ENCODE measurements at regions not wholly inside any gene's neighbourhood (a gene's known extent, or its start where the extent isn't known, plus 50 kb on each side); places are given as distances from the start of the nearest gene placed in this dataset.

DNA sequence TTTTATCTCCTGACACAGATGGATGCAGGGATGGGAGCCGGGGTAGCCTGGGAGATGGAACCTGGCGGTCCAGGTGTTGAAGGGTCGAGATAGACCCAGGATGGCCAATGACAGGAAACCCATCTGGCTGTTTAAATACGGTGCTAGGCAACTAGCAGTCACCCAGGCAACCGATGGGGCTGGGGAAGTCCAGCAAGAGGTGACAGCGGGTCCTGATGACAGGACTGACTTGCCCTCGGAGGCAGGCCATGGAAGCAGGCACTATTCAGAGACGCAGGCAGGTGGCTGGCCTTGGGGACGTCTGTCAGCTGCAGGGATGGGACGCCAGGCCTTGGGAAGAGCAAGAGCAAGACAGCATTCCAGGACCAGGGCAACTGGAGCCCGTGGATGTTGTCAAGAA lies 135.4 kb upstream of the RALGAPA2 start:
- no peaks in the 10 kb centered on the region for H3K36me3 ChIP-seq
- no peaks in the 10 kb centered on the region for H3K27me3 ChIP-seq
- no peaks in the 10 kb centered on the region for H4K20me1 ChIP-seq
- no peaks in the 10 kb centered on the region for H3K4me1 ChIP-seq
- no peak overlapping the region for H3K27ac ChIP-seq
- H3K4me2 ChIP-seq: no peak overlapping the region
- no peak for TF ChIP-seq Cebpa-rat (IDR thresholded peaks at IDR 0.05)
- no peaks in the 10 kb centered on the region for H3K9me3 ChIP-seq
- H3K9ac ChIP-seq: no peak overlapping the region
- no peak overlapping the region for H3K4me3 ChIP-seq

DNA sequence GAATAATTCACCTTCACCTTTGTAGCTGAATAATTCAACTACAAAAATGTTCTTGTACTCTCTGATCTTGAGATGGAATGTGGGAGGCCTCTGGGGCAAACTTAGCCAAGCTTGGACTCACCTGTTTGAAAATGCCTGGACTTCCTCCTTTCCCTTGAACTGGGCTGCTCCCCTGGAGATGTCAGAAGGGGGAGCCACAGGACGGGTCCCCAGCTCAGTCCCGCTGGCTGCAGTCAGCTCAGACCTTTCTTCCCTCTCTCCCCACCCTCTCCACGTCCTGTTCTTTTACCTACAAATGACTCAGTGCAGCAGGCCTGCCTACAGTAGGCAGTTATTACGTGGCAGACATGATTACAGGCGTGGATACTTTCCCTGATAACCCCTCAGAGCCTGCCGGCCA lies 131.5 kb upstream of the RALGAPA2 start:
- no peak overlapping the region for H3K4me2 ChIP-seq
- no peaks in the 10 kb centered on the region for H3K27me3 ChIP-seq
- TF ChIP-seq Cebpa-rat (IDR thresholded peaks at IDR 0.05): no peak
- no peak overlapping the region for H3K4me3 ChIP-seq
- H3K36me3 ChIP-seq: no peaks in the 10 kb centered on the region
- H3K27ac ChIP-seq: no peak overlapping the region
- H3K9ac ChIP-seq: no peak overlapping the region
- no peaks in the 10 kb centered on the region for H4K20me1 ChIP-seq
- H3K9me3 ChIP-seq: no peaks in the 10 kb centered on the region
- peaks cover 4% of the 10 kb centered on the region; the same call in 1 of the 2 replicates for H3K4me1 ChIP-seq

DNA sequence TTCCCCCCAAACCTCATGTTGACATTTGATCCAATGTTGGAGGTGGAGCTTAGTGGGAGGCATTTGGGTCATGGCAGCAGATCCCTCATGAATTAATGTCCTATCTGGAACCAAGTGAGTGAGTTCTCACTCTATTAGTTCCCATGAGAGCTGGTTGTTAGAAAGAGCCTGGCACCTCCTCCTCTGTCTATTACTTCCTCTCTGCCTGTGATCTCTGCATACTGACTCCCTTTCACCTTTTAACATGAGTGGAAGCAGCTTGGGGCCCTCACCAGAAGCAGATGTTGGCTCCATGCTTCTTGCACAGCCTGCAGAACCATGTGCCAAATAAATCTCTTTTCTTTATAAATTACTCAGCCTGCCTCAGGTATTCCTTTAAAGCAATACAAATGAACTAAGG lies 127.3 kb upstream of the RALGAPA2 start:
- no peaks in the 10 kb centered on the region for H3K36me3 ChIP-seq
- H3K4me3 ChIP-seq: no peak overlapping the region
- peaks cover 4% of the 10 kb centered on the region; the same call in 1 of the 2 replicates for H3K4me1 ChIP-seq
- no peaks in the 10 kb centered on the region for H4K20me1 ChIP-seq
- no peaks in the 10 kb centered on the region for H3K27me3 ChIP-seq
- no peaks in the 10 kb centered on the region for H3K9me3 ChIP-seq
- H3K27ac ChIP-seq: no peak overlapping the region
- TF ChIP-seq Cebpa-rat (IDR thresholded peaks at IDR 0.05): no peak
- no peak overlapping the region for H3K4me2 ChIP-seq
- H3K9ac ChIP-seq: no peak overlapping the region

DNA sequence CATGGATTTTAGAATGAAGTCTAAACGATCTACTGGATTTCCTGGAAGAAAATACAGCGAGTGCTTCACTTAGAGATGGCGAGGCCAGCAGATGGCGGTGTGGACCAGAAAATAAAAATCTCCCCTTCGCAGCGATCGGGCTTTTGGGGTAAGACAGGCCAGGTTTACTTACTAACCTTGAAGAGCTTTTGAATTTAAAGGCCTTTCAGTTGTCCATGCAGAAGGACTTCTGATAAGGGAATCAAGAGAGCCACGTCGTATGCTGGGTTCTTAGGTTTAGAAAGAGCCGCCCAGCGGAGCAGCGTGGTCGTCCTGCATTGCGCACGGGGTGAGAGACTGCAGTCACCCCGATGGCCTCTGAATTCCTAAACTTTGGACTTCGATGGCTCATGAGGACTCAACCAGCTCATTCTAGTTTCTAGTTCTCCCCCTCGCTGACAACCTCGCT lies 125.2 kb upstream of the RALGAPA2 start:
- H3K36me3 ChIP-seq: no peaks in the 10 kb centered on the region
- TF ChIP-seq Cebpa-rat (IDR thresholded peaks at IDR 0.05): no peak
- H3K4me3 ChIP-seq: no peak overlapping the region
- H3K27me3 ChIP-seq: no peaks in the 10 kb centered on the region
- H4K20me1 ChIP-seq: no peaks in the 10 kb centered on the region
- H3K27ac ChIP-seq: no peak overlapping the region
- no peak overlapping the region for H3K4me2 ChIP-seq
- no peaks in the 10 kb centered on the region for H3K9me3 ChIP-seq
- H3K9ac ChIP-seq: no peak overlapping the region
- H3K4me1 ChIP-seq: peaks cover 4% of the 10 kb centered on the region; the same call in 1 of the 2 replicates

DNA sequence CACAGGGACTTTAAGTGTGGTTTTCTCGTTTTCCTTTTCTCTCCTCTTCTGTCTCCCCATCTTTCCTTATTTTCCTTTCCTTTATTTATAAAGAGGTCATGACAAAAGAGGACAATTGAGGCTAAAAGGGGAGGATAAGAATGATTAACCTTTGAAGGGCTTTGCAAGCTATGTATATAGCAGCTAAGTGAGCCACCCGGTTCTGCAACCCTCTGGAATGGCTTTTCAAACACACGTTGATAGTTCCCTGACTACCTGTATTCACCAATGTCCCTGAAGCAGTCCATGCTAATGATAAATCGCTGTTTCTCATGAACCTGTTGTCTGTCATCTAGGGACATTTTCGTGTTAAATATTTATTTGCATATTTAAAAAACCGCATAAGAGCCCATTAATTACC lies 124.4 kb upstream of the RALGAPA2 start:
- no peak for TF ChIP-seq Cebpa-rat (IDR thresholded peaks at IDR 0.05)
- Histone ChIP-seq H4K20me1 (no peaks in the 10 kb centered on the region), H3K4me2 (no peak overlapping the region), H3K36me3 (no peaks in the 10 kb centered on the region), H3K9ac (no peak overlapping the region), H3K4me1 (peaks cover 4% of the 10 kb centered on the region; the same call in 1 of the 2 replicates), H3K27me3 (no peaks in the 10 kb centered on the region), H3K4me3 (no peak overlapping the region), H3K9me3 (no peaks in the 10 kb centered on the region), H3K27ac (no peak overlapping the region)

DNA sequence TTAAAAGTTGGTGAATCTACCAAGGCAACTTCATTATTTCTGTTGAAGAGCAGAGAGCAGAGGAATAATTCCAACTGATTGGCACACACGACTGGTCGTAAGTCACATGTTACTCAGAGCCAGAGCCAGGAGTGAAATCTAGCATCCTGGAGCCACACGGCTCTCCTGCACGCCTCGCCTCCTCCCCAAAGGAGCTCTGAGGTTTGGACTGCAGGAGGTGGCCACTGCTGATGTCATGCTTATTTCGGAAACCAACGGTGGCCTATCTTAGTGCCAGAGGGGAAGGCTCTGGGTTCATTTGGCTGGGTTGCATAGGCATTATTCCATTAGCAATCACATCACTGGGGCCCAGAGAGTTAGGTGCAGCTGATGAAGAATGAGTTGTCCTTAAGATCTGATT lies 123.5 kb upstream of the RALGAPA2 start:
- Histone ChIP-seq H3K36me3 (no peaks in the 10 kb centered on the region), H4K20me1 (no peaks in the 10 kb centered on the region), H3K27me3 (no peaks in the 10 kb centered on the region), H3K4me3 (no peak overlapping the region), H3K27ac (no peak overlapping the region), H3K9me3 (0 out of 2 replicates have a peak, but pooled peaks cover 4% of the 10 kb centered on the region), H3K4me1 (peaks cover under 1% of the 10 kb centered on the region; the same call in 1 of the 2 replicates), H3K4me2 (no peak overlapping the region), H3K9ac (no peak overlapping the region)
- TF ChIP-seq Cebpa-rat (IDR thresholded peaks at IDR 0.05): no peak

DNA sequence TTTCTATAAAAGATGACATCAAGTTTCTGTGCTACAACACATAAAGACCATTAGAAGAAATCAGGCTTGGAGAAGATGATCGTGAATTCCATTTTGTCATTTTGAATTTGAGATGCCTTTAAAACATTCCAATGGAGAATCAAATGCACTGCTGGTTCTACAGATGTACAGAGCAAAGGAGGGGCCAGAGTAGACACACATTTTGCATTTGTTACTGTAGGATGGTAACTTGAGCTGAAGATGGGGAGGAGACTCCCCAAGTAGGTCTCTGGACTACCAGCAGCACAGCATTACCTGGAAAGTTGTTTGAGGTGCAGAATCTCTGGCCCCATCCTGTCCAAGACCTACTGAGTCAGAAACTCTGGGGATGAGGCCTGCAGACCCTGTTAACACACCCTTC lies 121.6 kb upstream of the RALGAPA2 start:
- Histone ChIP-seq H3K4me1 (no peaks in the 10 kb centered on the region), H3K27me3 (no peaks in the 10 kb centered on the region), H3K9ac (no peak overlapping the region), H3K36me3 (no peaks in the 10 kb centered on the region), H3K9me3 (peaks cover 20% of the 10 kb centered on the region), H4K20me1 (no peaks in the 10 kb centered on the region), H3K4me2 (no peak overlapping the region), H3K27ac (no peak overlapping the region), H3K4me3 (no peak overlapping the region)
- TF ChIP-seq Cebpa-rat (IDR thresholded peaks at IDR 0.05): no peak

DNA sequence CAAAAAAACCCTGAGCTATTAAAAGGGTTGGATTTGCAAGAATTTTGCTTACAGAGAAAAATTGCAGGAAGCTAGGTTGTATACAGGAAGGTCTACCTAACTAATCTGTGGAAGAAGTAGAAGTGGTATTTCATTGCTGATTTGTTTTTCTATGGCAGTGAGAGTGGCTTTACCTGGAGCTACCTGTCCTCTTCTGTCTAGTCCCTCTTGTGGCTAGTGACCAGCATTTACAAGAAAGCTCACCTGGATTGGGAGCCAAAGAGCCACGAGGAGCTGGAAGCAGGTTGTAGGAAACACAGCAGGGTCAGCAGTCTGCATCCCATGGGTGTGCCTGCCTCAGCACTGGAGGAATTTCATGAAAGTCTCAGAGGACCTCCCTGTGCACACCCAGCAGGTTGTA lies 120.3 kb upstream of the RALGAPA2 start:
- no peaks in the 10 kb centered on the region for H3K36me3 ChIP-seq
- H3K4me1 ChIP-seq: no peaks in the 10 kb centered on the region
- no peak overlapping the region for H3K27ac ChIP-seq
- no peak overlapping the region for H3K9ac ChIP-seq
- no peaks in the 10 kb centered on the region for H3K27me3 ChIP-seq
- no peak overlapping the region for H3K4me3 ChIP-seq
- peaks cover 20% of the 10 kb centered on the region for H3K9me3 ChIP-seq
- no peaks in the 10 kb centered on the region for H4K20me1 ChIP-seq
- H3K4me2 ChIP-seq: no peak overlapping the region
- TF ChIP-seq Cebpa-rat (IDR thresholded peaks at IDR 0.05): no peak

DNA sequence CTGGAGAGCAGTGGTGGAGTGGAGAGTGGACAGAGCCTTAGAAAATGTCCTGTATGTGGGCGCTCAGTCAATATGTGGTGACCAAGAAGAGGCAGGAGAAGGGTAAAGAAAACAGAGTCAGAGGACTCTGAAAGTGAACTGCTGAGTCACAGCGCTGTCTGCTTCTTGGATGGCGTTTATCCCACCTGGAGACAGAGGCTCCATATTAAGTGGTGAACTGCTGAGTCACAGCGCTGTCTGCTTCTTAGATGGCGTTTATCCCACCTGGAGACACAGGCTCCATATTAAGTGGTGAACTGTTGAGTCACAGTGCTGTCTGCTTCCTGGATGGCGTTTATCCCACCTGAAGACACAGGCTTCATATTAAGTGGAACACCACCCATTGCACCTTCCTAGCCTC lies 119.3 kb upstream of the RALGAPA2 start:
- Histone ChIP-seq H4K20me1 (no peaks in the 10 kb centered on the region), H3K36me3 (no peaks in the 10 kb centered on the region)

DNA sequence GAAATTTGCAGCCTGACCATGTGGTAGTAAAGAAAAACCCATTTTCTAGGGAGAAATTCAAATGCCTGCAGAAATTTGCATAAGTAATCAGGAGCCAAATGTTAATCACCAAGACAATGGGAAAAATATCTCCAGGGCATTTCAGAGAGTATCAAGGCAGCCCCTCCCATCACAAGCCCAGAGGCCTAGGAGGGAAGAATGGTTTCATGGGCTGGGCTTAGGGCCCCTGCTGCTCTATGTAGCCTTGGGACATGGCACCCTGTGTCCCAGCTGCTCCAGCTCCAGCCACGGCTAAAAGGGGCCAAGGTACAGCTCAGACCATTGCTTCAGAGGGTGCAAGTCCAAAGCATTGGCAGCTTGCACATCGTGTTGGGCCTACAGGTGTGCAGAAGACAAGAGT lies 117.2 kb upstream of the RALGAPA2 start:
- no peak for TF ChIP-seq Cebpa-rat (IDR thresholded peaks at IDR 0.05)
- no peak overlapping the region for H3K4me2 ChIP-seq
- H3K4me1 ChIP-seq: peaks cover 5% of the 10 kb centered on the region
- H3K27ac ChIP-seq: no peak overlapping the region
- H4K20me1 ChIP-seq: no peaks in the 10 kb centered on the region
- no peak overlapping the region for H3K9ac ChIP-seq
- no peaks in the 10 kb centered on the region for H3K36me3 ChIP-seq
- peaks cover 20% of the 10 kb centered on the region for H3K9me3 ChIP-seq
- H3K4me3 ChIP-seq: no peak overlapping the region
- no peaks in the 10 kb centered on the region for H3K27me3 ChIP-seq

More for the DNA sequence above, 119.3 kb upstream of the RALGAPA2 start:
- Histone ChIP-seq H3K4me1 (no peaks in the 10 kb centered on the region), H3K9me3 (peaks cover 20% of the 10 kb centered on the region), H3K4me2 (no peak overlapping the region), H3K9ac (no peak overlapping the region), H3K27me3 (no peaks in the 10 kb centered on the region), H3K27ac (no peak overlapping the region), H3K4me3 (no peak overlapping the region)
- TF ChIP-seq Cebpa-rat (IDR thresholded peaks at IDR 0.05): no peak

DNA sequence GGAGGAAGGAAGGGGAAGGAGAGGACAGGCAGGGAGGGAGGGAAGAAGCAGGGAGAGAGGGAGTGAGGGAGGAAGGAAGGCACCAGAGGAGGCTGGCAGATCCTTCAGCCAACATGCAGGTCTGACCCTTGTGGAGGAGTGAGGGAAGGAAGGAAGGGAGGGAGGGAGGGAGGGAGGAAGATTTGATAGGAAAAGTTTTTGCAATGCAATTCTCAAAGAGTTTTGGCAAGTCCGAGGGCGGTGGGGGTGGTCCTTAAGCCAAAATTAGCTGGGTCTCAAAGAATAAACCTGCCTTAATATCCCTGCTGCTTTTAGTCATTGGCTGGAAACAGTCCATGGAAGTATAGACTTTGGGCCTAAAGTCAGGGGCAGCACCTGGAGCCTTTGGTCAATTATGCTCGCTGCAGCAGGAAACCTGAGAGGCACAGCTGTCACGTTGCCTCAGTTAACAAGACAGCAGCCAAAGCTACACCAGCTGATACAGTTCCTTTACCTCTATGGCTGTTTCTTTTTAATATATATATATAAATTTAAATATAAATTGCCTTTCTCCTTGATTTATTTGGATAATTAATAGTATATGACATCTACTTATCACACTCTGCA lies 115.7 kb upstream of the RALGAPA2 start:
- Histone ChIP-seq H3K4me3 (no peak overlapping the region), H3K36me3 (no peaks in the 10 kb centered on the region), H3K27ac (no peak overlapping the region), H3K9ac (no peak overlapping the region), H3K4me1 (peaks cover 8% of the 10 kb centered on the region), H3K4me2 (no peak overlapping the region), H3K27me3 (no peaks in the 10 kb centered on the region), H3K9me3 (peaks cover 20% of the 10 kb centered on the region), H4K20me1 (no peaks in the 10 kb centered on the region)
- TF ChIP-seq Cebpa-rat (IDR thresholded peaks at IDR 0.05): no peak
